HCT116 (cell line): ENCODE measurements at regions not wholly inside any gene's neighbourhood (a gene's known extent, or its start where the extent isn't known, plus 50 kb on each side); places are given as distances from the start of the nearest gene placed in this dataset.

Experiments used
- ELF1 ChIP-seq: IDR thresholded peaks from 2 replicates; pipeline ENCODE4 v1.6.1; 2012; ENCODE audit warnings: low read depth, borderline replicate concordance
- EZH2phosphoT487 ChIP-seq: fragments of 200-600 bp; IDR thresholded peaks from 2 replicates; pipeline ENCODE4 v1.6.1; 2018; ENCODE audit warnings: antibody characterized with exemption, borderline replicate concordance
- POLR2AphosphoS5 ChIP-seq: IDR thresholded peaks from 2 replicates; pipeline ENCODE4 v1.6.1; 2011; ENCODE audit warnings: mild to moderate bottlenecking, low read depth, low read length, moderate library complexity
- TF ChIP-seq, protein P1 (sequence below), 3 experiments: fragments of 200-600 bp in 1 of 3; sonication (generic) in 1 of 3; IDR thresholded peaks in 2 of 3; conservative IDR thresholded peaks in 1 of 3; 2 replicates each; pipeline ENCODE4 v1.5.1; 2012 to 2017; ENCODE audit warnings: low read depth in 2 of 3, low read length in 2 of 3, antibody characterized with exemption in 1 of 3, borderline replicate concordance in 1 of 3, control low read depth in 1 of 3, mild to moderate bottlenecking in 1 of 3, mixed read lengths in 1 of 3, mixed run types in 1 of 3, moderate library complexity in 1 of 3; ENCODE audit not compliant: insufficient read depth in 1 of 3

DNA sequence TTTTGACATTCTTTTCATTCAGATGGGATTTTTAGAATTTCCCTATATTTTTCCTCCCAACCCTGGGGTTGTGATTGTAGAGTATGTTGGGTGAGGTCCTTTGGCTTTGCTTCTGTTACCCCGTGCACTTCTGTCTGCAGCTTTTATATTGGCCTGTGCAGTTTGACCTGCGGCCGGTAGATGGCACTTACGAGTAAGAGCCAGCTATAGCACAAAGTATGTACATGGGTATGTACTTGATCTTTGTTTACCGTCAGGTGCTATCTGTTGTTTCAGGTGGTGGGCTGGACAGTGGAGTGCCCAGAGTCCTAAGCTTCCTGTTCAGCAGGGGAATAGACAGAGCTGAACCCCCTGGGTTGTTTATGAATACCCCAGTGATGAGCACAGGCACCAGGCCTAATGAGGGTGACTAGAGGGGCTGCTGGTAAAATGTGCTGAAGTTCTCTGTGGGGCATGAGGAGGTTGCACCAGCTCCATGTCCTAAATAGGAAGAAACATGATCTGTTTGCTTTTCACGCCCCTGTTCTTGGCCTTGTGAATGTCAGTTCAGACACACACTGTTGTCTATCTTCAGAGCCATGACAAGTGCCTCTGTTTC lies 58.9 kb upstream of the THUMPD2 start:
- TF ChIP-seq ELF1, result no peak
- TF ChIP-seq, protein P1, sequence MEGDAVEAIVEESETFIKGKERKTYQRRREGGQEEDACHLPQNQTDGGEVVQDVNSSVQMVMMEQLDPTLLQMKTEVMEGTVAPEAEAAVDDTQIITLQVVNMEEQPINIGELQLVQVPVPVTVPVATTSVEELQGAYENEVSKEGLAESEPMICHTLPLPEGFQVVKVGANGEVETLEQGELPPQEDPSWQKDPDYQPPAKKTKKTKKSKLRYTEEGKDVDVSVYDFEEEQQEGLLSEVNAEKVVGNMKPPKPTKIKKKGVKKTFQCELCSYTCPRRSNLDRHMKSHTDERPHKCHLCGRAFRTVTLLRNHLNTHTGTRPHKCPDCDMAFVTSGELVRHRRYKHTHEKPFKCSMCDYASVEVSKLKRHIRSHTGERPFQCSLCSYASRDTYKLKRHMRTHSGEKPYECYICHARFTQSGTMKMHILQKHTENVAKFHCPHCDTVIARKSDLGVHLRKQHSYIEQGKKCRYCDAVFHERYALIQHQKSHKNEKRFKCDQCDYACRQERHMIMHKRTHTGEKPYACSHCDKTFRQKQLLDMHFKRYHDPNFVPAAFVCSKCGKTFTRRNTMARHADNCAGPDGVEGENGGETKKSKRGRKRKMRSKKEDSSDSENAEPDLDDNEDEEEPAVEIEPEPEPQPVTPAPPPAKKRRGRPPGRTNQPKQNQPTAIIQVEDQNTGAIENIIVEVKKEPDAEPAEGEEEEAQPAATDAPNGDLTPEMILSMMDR (IDR thresholded peaks at IDR 0.05 in 2 of 3, conservative IDR thresholded peaks at IDR 0.05 in 1 of 3; ENCODE audit: borderline replicate concordance in 1 of 3, insufficient read depth in 1 of 3, low read depth in 2 of 3, low read length in 2 of 3), result peak; percentile 38 to 97 (median 95); a peak in 5 of 6 replicates
- no peak for TF ChIP-seq EZH2phosphoT487
- TF ChIP-seq POLR2AphosphoS5, result no peak
